Mesendoderm (in vitro differentiated cells): ENCODE measurements at regions not wholly inside any gene's neighbourhood (a gene's known extent, or its start where the extent isn't known, plus 50 kb on each side); places are given as distances from the start of the nearest gene placed in this dataset.
"Not testable (repeated sequence)": the region's sequence is repeated elsewhere in the genome, so short reads cannot be mapped to it uniquely, and the experiment has no call there.

Source experiments
- DNase-seq: peaks from one replicate; pipeline ENCODE4 v3.0.0; 2013
- H2AK5ac ChIP-seq: 2 replicates; pipeline ENCODE4 v1.6.1; 2013; ENCODE audit warnings: low read length, inconsistent platforms
- H2BK120ac ChIP-seq: 2 replicates; pipeline ENCODE4 v1.6.1; 2013; ENCODE audit warnings: low read depth, mild to moderate bottlenecking, low read length, moderate library complexity, mixed read lengths
- H2BK15ac ChIP-seq: replicated peaks from 2 replicates; pipeline ENCODE4 v1.6.1; 2013; ENCODE audit warnings: low read depth, mild to moderate bottlenecking, moderate library complexity
- H2BK5ac ChIP-seq: 2 replicates; pipeline ENCODE4 v1.6.1; 2013; ENCODE audit warnings: low read length, inconsistent platforms
- H3K18ac ChIP-seq: 2 replicates; pipeline ENCODE4 v1.6.1; 2013; ENCODE audit warnings: mild to moderate bottlenecking, low read length, mixed read lengths
- H3K23ac ChIP-seq: one replicate; pipeline ENCODE4 v1.6.1; 2013; ENCODE audit warnings: low read length
- H3K27ac ChIP-seq: 2 replicates; pipeline ENCODE4 v1.5.1; 2013; ENCODE audit warnings: low read depth, mild to moderate bottlenecking, inconsistent platforms, low read length, moderate library complexity
- H3K27me3 ChIP-seq: 2 replicates; pipeline ENCODE4 v1.6.1; 2013; ENCODE audit warnings: low read length, control low read depth, mild to moderate bottlenecking, inconsistent platforms; ENCODE audit not compliant: insufficient read depth, poor library complexity
- H3K36me3 ChIP-seq: 2 replicates; pipeline ENCODE4 v1.6.1; 2013; ENCODE audit warnings: low read length, inconsistent platforms; ENCODE audit not compliant: control insufficient read depth, insufficient read depth
- H3K4ac ChIP-seq: one replicate; pipeline ENCODE4 v1.6.1; 2013; ENCODE audit warnings: low read depth, mild to moderate bottlenecking, low read length, moderate library complexity
- H3K4me1 ChIP-seq: 2 replicates; pipeline ENCODE4 v1.6.1; 2013; ENCODE audit warnings: low read depth, low read length, inconsistent platforms; ENCODE audit not compliant: control insufficient read depth
- H3K4me2 ChIP-seq: 2 replicates; pipeline ENCODE4 v1.6.1; 2013; ENCODE audit warnings: low read length
- H3K4me3 ChIP-seq: 2 replicates; pipeline ENCODE4 v1.5.1; 2013; ENCODE audit warnings: mild to moderate bottlenecking, low read length
- H3K56ac ChIP-seq: one replicate; pipeline ENCODE4 v1.6.1; 2013; ENCODE audit warnings: low read length
- H3K79me1 ChIP-seq: 2 replicates; pipeline ENCODE4 v1.6.1; 2013; ENCODE audit warnings: low read length, inconsistent platforms
- H3K79me2 ChIP-seq: 2 replicates; pipeline ENCODE4 v1.6.1; 2013; ENCODE audit warnings: mild to moderate bottlenecking, low read length; ENCODE audit not compliant: control insufficient read depth, insufficient read depth
- H3K9ac ChIP-seq: 2 replicates; pipeline ENCODE4 v1.6.1; 2013; ENCODE audit warnings: low read length, inconsistent platforms
- H4K5ac ChIP-seq: one replicate; pipeline ENCODE4 v1.6.1; 2013; ENCODE audit warnings: low read length
- H4K8ac ChIP-seq: one replicate; pipeline ENCODE4 v1.6.1; 2013; ENCODE audit warnings: low read depth, mild to moderate bottlenecking, control low read depth, low read length, moderate library complexity
- WGBS: extraction: QIAGEN DNeasy Blood & Tissue Kit; methylation state at CpG from one replicate; pipeline ENCODE4 v1.1.7; 2013; ENCODE audit warnings: low lambda C conversion rate, missing lambda C conversion rate; ENCODE audit not compliant: insufficient coverage; ENCODE audit errors: extremely low coverage; 5-methylcytosine and 5-hydroxymethylcytosine counted together

- DNase-seq = no peak
- H4K5ac ChIP-seq = no peak overlapping the region
- H4K8ac ChIP-seq = no peak overlapping the region
- H3K18ac ChIP-seq = no peak overlapping the region
- no peak overlapping the region for H2BK120ac ChIP-seq
- H3K36me3 ChIP-seq = no peaks in the 10 kb centered on the region
- no peak overlapping the region for H3K9ac ChIP-seq
- no peak overlapping the region for H2AK5ac ChIP-seq
- H3K27me3 ChIP-seq = no peaks in the 10 kb centered on the region
- H2BK5ac ChIP-seq = no peak overlapping the region
- H3K56ac ChIP-seq = no peak overlapping the region
- H3K4me1 ChIP-seq = no peaks in the 10 kb centered on the region
- no CpG with 5 or more reads among the region's 2 CpGs for WGBS
- no peak overlapping the region for H3K4me3 ChIP-seq
- H3K27ac ChIP-seq = no peak overlapping the region
- H2BK15ac ChIP-seq = no peak overlapping the region
- no peak overlapping the region for H3K4me2 ChIP-seq
- no peak overlapping the region for H3K23ac ChIP-seq
- H3K79me1 ChIP-seq = no peaks in the 10 kb centered on the region
- no peaks in the 10 kb centered on the region for H3K79me2 ChIP-seq
- no peak overlapping the region for H3K4ac ChIP-seq
These were observed 51.1 kb upstream of the JADE1 start for GRCh38 chr4:128758314-128758922.

DNA sequence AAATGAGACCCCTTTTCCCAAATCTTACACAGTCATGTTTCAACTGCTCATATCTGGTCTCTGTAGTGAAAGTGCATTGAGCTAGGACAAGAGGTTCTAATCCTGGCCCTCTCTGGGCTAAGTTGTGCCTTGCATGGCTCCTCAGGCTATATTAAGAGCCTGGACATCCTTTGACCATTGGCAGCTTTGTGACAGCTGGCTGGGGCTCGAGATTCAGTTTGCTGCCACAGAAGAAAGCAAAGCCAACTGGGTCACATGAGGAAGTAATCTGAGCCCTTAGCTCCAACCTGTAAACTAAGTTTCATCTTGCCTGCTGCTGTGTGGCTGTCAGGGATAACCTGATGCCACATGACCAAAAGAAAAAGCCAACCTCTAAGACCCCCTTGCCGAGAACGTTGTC, 51.8 kb upstream of the JADE1 start:
- Histone ChIP-seq H3K36me3 (no peaks in the 10 kb centered on the region), H3K4me3 (no peak overlapping the region), H2AK5ac (no peak overlapping the region), H3K79me2 (no peaks in the 10 kb centered on the region), H3K9ac (no peak overlapping the region), H2BK15ac (no peak overlapping the region), H3K27ac (no peak overlapping the region), H3K4me1 (no peaks in the 10 kb centered on the region), H3K23ac (no peak overlapping the region), H3K27me3 (no peaks in the 10 kb centered on the region), H4K8ac (no peak overlapping the region), H3K18ac (no peak overlapping the region), H3K79me1 (no peaks in the 10 kb centered on the region), H3K4ac (no peak overlapping the region), H2BK5ac (no peak overlapping the region), H4K5ac (no peak overlapping the region), H2BK120ac (no peak overlapping the region), H3K56ac (no peak overlapping the region), H3K4me2 (no peak overlapping the region)
- WGBS = no CpG with 5 or more reads among the region's 3 CpGs
- peak; percentile 26 for DNase-seq

GRCh38 chr4:128751354-128751753, 58.1 kb upstream of the JADE1 start:
- H3K56ac ChIP-seq = no peak overlapping the region
- no peak for DNase-seq
- H2BK120ac ChIP-seq = no peak overlapping the region
- H3K27ac ChIP-seq = no peak overlapping the region
- no peak overlapping the region for H2AK5ac ChIP-seq
- H3K18ac ChIP-seq = no peak overlapping the region
- no peak overlapping the region for H3K4me3 ChIP-seq
- no peak overlapping the region for H4K8ac ChIP-seq
- no peak overlapping the region for H4K5ac ChIP-seq
- H2BK5ac ChIP-seq = no peak overlapping the region
- no peaks in the 10 kb centered on the region for H3K36me3 ChIP-seq
- no peaks in the 10 kb centered on the region for H3K79me1 ChIP-seq
- H2BK15ac ChIP-seq = no peak overlapping the region
- no CpG with 5 or more reads among the region's 4 CpGs for WGBS
- no peak overlapping the region for H3K4ac ChIP-seq
- H3K4me1 ChIP-seq = no peaks in the 10 kb centered on the region
- H3K79me2 ChIP-seq = no peaks in the 10 kb centered on the region
- no peak overlapping the region for H3K4me2 ChIP-seq
- no peak overlapping the region for H3K23ac ChIP-seq
- no peaks in the 10 kb centered on the region for H3K27me3 ChIP-seq
- no peak overlapping the region for H3K9ac ChIP-seq

DNA sequence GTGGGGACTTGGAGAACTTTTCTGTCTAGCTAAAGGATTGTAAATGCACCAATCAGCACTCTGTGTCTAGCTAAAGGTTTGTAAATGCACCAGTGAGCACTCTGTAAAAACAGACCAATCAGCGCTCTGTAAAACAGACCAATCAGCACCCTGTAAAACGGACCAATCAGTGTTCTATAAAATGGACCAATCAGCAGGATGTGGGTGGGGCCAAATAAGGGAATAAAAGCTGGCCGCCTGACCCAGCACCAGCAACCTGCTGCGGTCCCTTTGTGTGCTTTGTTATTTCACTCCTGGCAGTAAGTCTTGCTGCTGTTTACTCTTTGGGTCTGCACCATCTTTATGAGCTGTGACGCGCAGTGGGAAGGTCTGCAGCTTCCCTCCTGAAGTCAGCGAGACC, 67.8 kb upstream of the JADE1 start:
- not testable (repeated sequence) for H2BK120ac ChIP-seq, H3K4me3 ChIP-seq

GRCh38 chr4:128737098-128737513, 72.4 kb upstream of the JADE1 start:
- Histone ChIP-seq H3K36me3 (no peaks in the 10 kb centered on the region), H3K18ac (no peak overlapping the region), H4K5ac (no peak overlapping the region), H3K4me3 (no peak overlapping the region), H2AK5ac (no peak overlapping the region), H3K9ac (no peak overlapping the region), H3K79me1 (no peaks in the 10 kb centered on the region), H2BK120ac (no peak overlapping the region), H2BK5ac (no peak overlapping the region), H3K23ac (no peak overlapping the region), H3K27ac (no peak overlapping the region), H3K27me3 (no peaks in the 10 kb centered on the region), H4K8ac (no peak overlapping the region), H2BK15ac (no peak overlapping the region), H3K4ac (no peak overlapping the region), H3K56ac (no peak overlapping the region), H3K4me2 (no peak overlapping the region), H3K79me2 (no peaks in the 10 kb centered on the region), H3K4me1 (no peaks in the 10 kb centered on the region)
- no CpG with 5 or more reads among the region's 9 CpGs for WGBS
- DNase-seq = peak; percentile 32

More for the DNA sequence above, 67.8 kb upstream of the JADE1 start:
- DNase-seq, H4K8ac ChIP-seq, H3K18ac ChIP-seq, H3K27ac ChIP-seq, H3K4me2 ChIP-seq, H3K79me2 ChIP-seq, H4K5ac ChIP-seq, H3K79me1 ChIP-seq, H3K4ac ChIP-seq, H2AK5ac ChIP-seq, H3K9ac ChIP-seq, H3K36me3 ChIP-seq, H3K4me1 ChIP-seq, H3K27me3 ChIP-seq, H3K23ac ChIP-seq, H2BK15ac ChIP-seq, H2BK5ac ChIP-seq, H3K56ac ChIP-seq: not testable (repeated sequence)
- WGBS = no CpG with 5 or more reads among the region's 7 CpGs

DNA sequence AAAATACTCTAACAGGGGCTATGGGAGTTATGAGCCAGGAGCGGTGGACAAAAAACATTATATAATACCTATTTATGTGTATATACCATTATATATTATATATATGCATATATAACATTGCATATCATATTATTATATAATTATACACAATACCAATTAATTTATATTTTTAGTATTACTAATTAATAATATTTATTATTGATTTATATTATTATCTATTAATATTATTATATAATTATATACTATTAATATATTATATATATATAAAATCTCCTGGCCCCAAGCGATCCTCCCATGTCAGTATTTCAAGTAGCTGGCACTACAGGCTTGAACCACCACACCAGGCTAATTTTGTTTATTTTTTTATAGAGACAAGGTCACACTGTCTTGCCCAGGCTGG, 73.8 kb upstream of the JADE1 start:
- WGBS = no CpG with 5 or more reads among the region's 2 CpGs

More for the DNA sequence above, 73.8 kb upstream of the JADE1 start:
- no peak overlapping the region for H3K4me3 ChIP-seq
- no peak overlapping the region for H4K5ac ChIP-seq
- no peaks in the 10 kb centered on the region for H3K4me1 ChIP-seq
- H3K4me2 ChIP-seq = no peak overlapping the region
- H2BK120ac ChIP-seq = no peak overlapping the region
- H3K79me1 ChIP-seq = no peaks in the 10 kb centered on the region
- DNase-seq = no peak
- no peak overlapping the region for H2BK5ac ChIP-seq
- no peaks in the 10 kb centered on the region for H3K36me3 ChIP-seq
- no peak overlapping the region for H3K18ac ChIP-seq
- no peak overlapping the region for H3K9ac ChIP-seq
- H3K23ac ChIP-seq = no peak overlapping the region
- H3K27me3 ChIP-seq = no peaks in the 10 kb centered on the region
- no peak overlapping the region for H3K4ac ChIP-seq
- no peak overlapping the region for H3K56ac ChIP-seq
- no peak overlapping the region for H2BK15ac ChIP-seq
- H3K27ac ChIP-seq = no peak overlapping the region
- no peak overlapping the region for H2AK5ac ChIP-seq
- no peak overlapping the region for H4K8ac ChIP-seq
- no peaks in the 10 kb centered on the region for H3K79me2 ChIP-seq
